ENCODE measurements at regions not wholly inside any gene's neighbourhood (a gene's known extent, or its start where the extent isn't known, plus 50 kb on each side); places are given as distances from the start of the nearest gene placed in this dataset.

DNA sequence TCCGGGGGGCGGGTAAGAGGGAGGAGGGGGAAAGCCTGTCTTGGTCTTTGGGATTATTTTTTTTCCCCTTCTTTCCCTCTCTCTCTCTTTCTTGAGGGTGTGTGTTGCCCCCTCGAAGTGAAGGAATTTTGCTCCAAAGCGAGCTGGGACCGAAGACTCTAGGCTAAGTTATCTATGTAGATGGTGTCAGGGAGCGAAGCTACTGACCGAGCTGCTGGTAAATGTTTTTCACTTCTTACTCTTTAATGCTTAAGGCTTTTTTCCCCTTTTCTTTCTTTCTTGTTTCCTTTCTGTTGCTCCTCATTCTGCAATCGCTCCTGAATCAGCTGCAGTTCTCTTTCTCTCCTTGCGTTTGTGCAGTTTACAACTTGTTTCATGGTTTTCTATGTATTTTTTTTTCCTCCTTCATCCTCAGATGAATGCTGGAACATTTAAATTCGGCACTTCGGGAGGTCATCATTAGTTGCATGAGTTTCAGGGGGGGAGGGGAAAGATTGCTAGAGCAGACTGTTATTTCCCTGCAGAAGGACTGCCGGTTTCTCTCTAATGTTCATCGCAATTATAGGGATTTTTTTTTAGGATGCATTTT, 1312.0 kb upstream of the WWC1 start:
- no peak for TF ChIP-seq EZH2 (IDR thresholded peaks at IDR 0.05; ENCODE audit: borderline replicate concordance, insufficient read depth, low read depth, low read length, poor library complexity, severe bottlenecking)
- TF ChIP-seq, protein P1, sequence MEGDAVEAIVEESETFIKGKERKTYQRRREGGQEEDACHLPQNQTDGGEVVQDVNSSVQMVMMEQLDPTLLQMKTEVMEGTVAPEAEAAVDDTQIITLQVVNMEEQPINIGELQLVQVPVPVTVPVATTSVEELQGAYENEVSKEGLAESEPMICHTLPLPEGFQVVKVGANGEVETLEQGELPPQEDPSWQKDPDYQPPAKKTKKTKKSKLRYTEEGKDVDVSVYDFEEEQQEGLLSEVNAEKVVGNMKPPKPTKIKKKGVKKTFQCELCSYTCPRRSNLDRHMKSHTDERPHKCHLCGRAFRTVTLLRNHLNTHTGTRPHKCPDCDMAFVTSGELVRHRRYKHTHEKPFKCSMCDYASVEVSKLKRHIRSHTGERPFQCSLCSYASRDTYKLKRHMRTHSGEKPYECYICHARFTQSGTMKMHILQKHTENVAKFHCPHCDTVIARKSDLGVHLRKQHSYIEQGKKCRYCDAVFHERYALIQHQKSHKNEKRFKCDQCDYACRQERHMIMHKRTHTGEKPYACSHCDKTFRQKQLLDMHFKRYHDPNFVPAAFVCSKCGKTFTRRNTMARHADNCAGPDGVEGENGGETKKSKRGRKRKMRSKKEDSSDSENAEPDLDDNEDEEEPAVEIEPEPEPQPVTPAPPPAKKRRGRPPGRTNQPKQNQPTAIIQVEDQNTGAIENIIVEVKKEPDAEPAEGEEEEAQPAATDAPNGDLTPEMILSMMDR (IDR thresholded peaks at IDR 0.05), result no peak
